ENCODE measurements at regions not wholly inside any gene's neighbourhood (a gene's known extent, or its start where the extent isn't known, plus 50 kb on each side); places are given as distances from the start of the nearest gene placed in this dataset.

GRCh38 chr12:84760091-84760865 lies 152.3 kb downstream of the SLC6A15 start:
- no peak overlapping the region for H3K4me3 Mint-ChIP-seq
- H3K27ac ChIP-seq (ENCODE audit: low read depth in 1 of 2, low read length in 2 of 2): no peak overlapping the region
- no peaks in the 10 kb centered on the region for H3K9me3 ChIP-seq (ENCODE audit: control insufficient read depth in 1 of 2, insufficient read depth in 1 of 2, low read length in 2 of 2)
- no peaks in the 10 kb centered on the region for H3K36me3 ChIP-seq (ENCODE audit: insufficient read depth, low read length)
- no peaks in the 10 kb centered on the region for H3K4me1 ChIP-seq (ENCODE audit: insufficient read depth, low read length)
- H3K4me1 Mint-ChIP-seq (ENCODE audit: low read depth): no peaks in the 10 kb centered on the region
- ChIA-PET POLR2A (no interaction called here), CTCF (no interaction called here)
- intact Hi-C loops (cut with DNase I, micrococcal nuclease): no loop called here
- H3K27ac Mint-ChIP-seq: no peak overlapping the region
- H3K27me3 Mint-ChIP-seq: no peaks in the 10 kb centered on the region
- H3K9me3 Mint-ChIP-seq: no peaks in the 10 kb centered on the region
- H3K4me3 ChIP-seq (ENCODE audit: low read length): no peak overlapping the region
- ATAC-seq (ENCODE audit: poor library complexity) (no peak), DNase-seq (no peak)
- no peaks in the 10 kb centered on the region for H3K27me3 ChIP-seq (ENCODE audit: control insufficient read depth in 1 of 2, insufficient read depth in 2 of 2, low read length in 2 of 2)
- H3K36me3 Mint-ChIP-seq (ENCODE audit: low read depth): no peaks in the 10 kb centered on the region
- no peak for TF ChIP-seq CTCF (IDR thresholded peaks at IDR 0.05)

GRCh38 chr12:84757978-84758377 lies 154.6 kb downstream of the SLC6A15 start:
- no peak overlapping the region for H3K27ac Mint-ChIP-seq
- H3K4me3 Mint-ChIP-seq: no peak overlapping the region
- Histone ChIP-seq H3K27me3 (ENCODE audit: control insufficient read depth in 1 of 2, insufficient read depth in 2 of 2, low read length in 2 of 2) (no peaks in the 10 kb centered on the region), H3K36me3 (ENCODE audit: insufficient read depth, low read length) (no peaks in the 10 kb centered on the region), H3K4me1 (ENCODE audit: insufficient read depth, low read length) (no peaks in the 10 kb centered on the region), H3K9me3 (ENCODE audit: control insufficient read depth in 1 of 2, insufficient read depth in 1 of 2, low read length in 2 of 2) (no peaks in the 10 kb centered on the region), H3K27ac (ENCODE audit: low read depth in 1 of 2, low read length in 2 of 2) (no peak overlapping the region), H3K4me3 (ENCODE audit: low read length) (no peak overlapping the region)
- H3K36me3 Mint-ChIP-seq (ENCODE audit: low read depth): no peaks in the 10 kb centered on the region
- no peaks in the 10 kb centered on the region for H3K4me1 Mint-ChIP-seq (ENCODE audit: low read depth)
- no peaks in the 10 kb centered on the region for H3K9me3 Mint-ChIP-seq
- CTCF ChIA-PET: no interaction called here
- POLR2A ChIA-PET: no interaction called here
- H3K27me3 Mint-ChIP-seq: no peaks in the 10 kb centered on the region
- no peak for ATAC-seq (ENCODE audit: poor library complexity)
- intact Hi-C loops (cut with DNase I, micrococcal nuclease): no loop called here
- no peak for DNase-seq
- TF ChIP-seq CTCF (IDR thresholded peaks at IDR 0.05): no peak

- H3K27me3 ChIP-seq (ENCODE audit: control insufficient read depth in 1 of 2, insufficient read depth in 2 of 2, low read length in 2 of 2): no peaks in the 10 kb centered on the region
- H3K27me3 Mint-ChIP-seq: no peaks in the 10 kb centered on the region
- ATAC-seq (ENCODE audit: poor library complexity): no peak
- no peak overlapping the region for H3K4me3 ChIP-seq (ENCODE audit: low read length)
- no peak overlapping the region for H3K4me3 Mint-ChIP-seq
- H3K27ac Mint-ChIP-seq: no peak overlapping the region
- no peaks in the 10 kb centered on the region for H3K36me3 Mint-ChIP-seq (ENCODE audit: low read depth)
- no peaks in the 10 kb centered on the region for H3K4me1 ChIP-seq (ENCODE audit: insufficient read depth, low read length)
- no peaks in the 10 kb centered on the region for H3K36me3 ChIP-seq (ENCODE audit: insufficient read depth, low read length)
- CTCF ChIA-PET: no interaction called here
- intact Hi-C loops (cut with DNase I, micrococcal nuclease): no loop called here
- no peak for TF ChIP-seq CTCF (IDR thresholded peaks at IDR 0.05)
- DNase-seq: no peak
- H3K9me3 Mint-ChIP-seq: no peaks in the 10 kb centered on the region
- POLR2A ChIA-PET: no interaction called here
- H3K4me1 Mint-ChIP-seq (ENCODE audit: low read depth): no peaks in the 10 kb centered on the region
- no peak overlapping the region for H3K27ac ChIP-seq (ENCODE audit: low read depth in 1 of 2, low read length in 2 of 2)
- H3K9me3 ChIP-seq (ENCODE audit: control insufficient read depth in 1 of 2, insufficient read depth in 1 of 2, low read length in 2 of 2): no peaks in the 10 kb centered on the region
These were observed 155.6 kb downstream of the SLC6A15 start for GRCh38 chr12:84756961-84757360.

All from CD4-positive, alpha-beta T cell (primary cell).